ENCODE measurements at regions not wholly inside any gene's neighbourhood (a gene's known extent, or its start where the extent isn't known, plus 50 kb on each side); places are given as distances from the start of the nearest gene placed in this dataset.

- no peak for TF ChIP-seq POLR2A (IDR thresholded peaks at IDR 0.05; ENCODE audit: low read depth, low read length)
- TF ChIP-seq POLR2AphosphoS5 (IDR thresholded peaks at IDR 0.05; ENCODE audit: low read depth, low read length) = no peak
- no peak for TF ChIP-seq TAF1 (IDR thresholded peaks at IDR 0.05; ENCODE audit: low read depth, low read length)
- TF ChIP-seq POU2F2 (IDR thresholded peaks at IDR 0.05; ENCODE audit: low read depth, low read length) = no peak
Measured at GRCh38 chr6:19333936-19334335, 503.2 kb upstream of the ID4 start.
